Stimulated activated naive CD4-positive, alpha-beta T cell (primary cell): ENCODE measurements at regions not wholly inside any gene's neighbourhood (a gene's known extent, or its start where the extent isn't known, plus 50 kb on each side); places are given as distances from the start of the nearest gene placed in this dataset.

ENCODE experiments used
- DNase-seq, 6 experiments: peaks; one replicate each; lab custom pipeline; 2025; lab: John Stamatoyannopoulos, UW

- DNase-seq: no peak
These were observed 118.4 kb downstream of the LRRC30 start for GRCh38 chr18:7349181-7349837.

GRCh38 chr18:7358989-7359726 is 128.3 kb downstream of the LRRC30 start:
- DNase-seq: no peak

GRCh38 chr18:7360606-7361170 is 129.8 kb downstream of the LRRC30 start:
- DNase-seq: no peak

- no peak for DNase-seq
These were observed 132.4 kb downstream of the LRRC30 start for GRCh38 chr18:7363338-7363737.

GRCh38 chr18:7366597-7366996 is 135.7 kb downstream of the LRRC30 start:
- no peak for DNase-seq

GRCh38 chr18:7367336-7367735 is 136.4 kb downstream of the LRRC30 start:
- DNase-seq: no peak

GRCh38 chr18:7369006-7369405 is 138.1 kb downstream of the LRRC30 start:
- no peak for DNase-seq

GRCh38 chr18:7370375-7370774 is 139.5 kb downstream of the LRRC30 start:
- DNase-seq: no peak

- no peak for DNase-seq
These were observed 139.9 kb downstream of the LRRC30 start for GRCh38 chr18:7370802-7371201.

- no peak for DNase-seq
These were observed 142.6 kb downstream of the LRRC30 start for GRCh38 chr18:7373441-7373840.

GRCh38 chr18:7381307-7381706 is 150.4 kb downstream of the LRRC30 start:
- no peak for DNase-seq

- no peak for DNase-seq
These were observed 151.6 kb downstream of the LRRC30 start for GRCh38 chr18:7382328-7383001.

GRCh38 chr18:7383002-7383980 is 152.4 kb downstream of the LRRC30 start:
- DNase-seq: no peak

GRCh38 chr18:7388741-7389140 is 157.9 kb downstream of the LRRC30 start:
- DNase-seq: no peak

GRCh38 chr18:7390731-7391492 is 160.0 kb downstream of the LRRC30 start:
- no peak for DNase-seq

GRCh38 chr18:7393080-7393479 is 162.2 kb downstream of the LRRC30 start:
- no peak for DNase-seq

- DNase-seq: no peak
These were observed 163.3 kb downstream of the LRRC30 start for GRCh38 chr18:7394050-7394659.

GRCh38 chr18:7395566-7395965 is 164.7 kb downstream of the LRRC30 start:
- no peak for DNase-seq

- no peak for DNase-seq
These were observed 153.2 kb upstream of the PTPRM start for GRCh38 chr18:7413906-7414305.

GRCh38 chr18:7414459-7414858 is 152.7 kb upstream of the PTPRM start:
- DNase-seq: no peak
